H1 (cell line): ENCODE measurements at regions not wholly inside any gene's neighbourhood (a gene's known extent, or its start where the extent isn't known, plus 50 kb on each side); places are given as distances from the start of the nearest gene placed in this dataset.

ENCODE experiments used
- BACH1 ChIP-seq: IDR thresholded peaks from 2 replicates; pipeline ENCODE4 v1.6.1; 2012; ENCODE audit warnings: low read length, improper control_type of control experiment
- GTF2F1 ChIP-seq: IDR thresholded peaks from 2 replicates; pipeline ENCODE4 v1.6.1; 2012; ENCODE audit warnings: low read depth, low read length, improper control_type of control experiment, borderline replicate concordance
- NRF1 ChIP-seq: IDR thresholded peaks from 2 replicates; pipeline ENCODE4 v1.6.1; 2011; ENCODE audit warnings: mild to moderate bottlenecking, low read depth, low read length, improper control_type of control experiment
- SP2 ChIP-seq: IDR thresholded peaks from 2 replicates; pipeline ENCODE4 v1.6.1; 2012; ENCODE audit warnings: mild to moderate bottlenecking, low read length, inconsistent platforms

- no peak for TF ChIP-seq SP2
- no peak for TF ChIP-seq GTF2F1
- no peak for TF ChIP-seq NRF1
- no peak for TF ChIP-seq BACH1
These were observed 213.4 kb upstream of the STK17B start (continued) for GRCh38 chr2:196384729-196385128.
